Parathyroid adenoma (tissue), 2 donors: ENCODE measurements at regions not wholly inside any gene's neighbourhood (a gene's known extent, or its start where the extent isn't known, plus 50 kb on each side); places are given as distances from the start of the nearest gene placed in this dataset.
"Not testable (repeated sequence)": the region's sequence is repeated elsewhere in the genome, so short reads cannot be mapped to it uniquely, and the experiment has no call there.

ENCODE experiments used
- H2AFZ ChIP-seq: fragments of 300-600 bp; sonication (generic); one replicate; pipeline ENCODE4 v1.7.0; 2017; ENCODE audit warnings: antibody characterized with exemption, mild to moderate bottlenecking
- H3K27ac ChIP-seq: fragments of 300-600 bp; sonication (generic); one replicate; pipeline ENCODE4 v1.7.0; 2017
- H3K27me3 ChIP-seq: fragments of 300-600 bp; sonication (generic); one replicate; pipeline ENCODE4 v1.7.0; 2017; ENCODE audit warnings: low read length; ENCODE audit not compliant: control insufficient read depth, insufficient read depth
- H3K36me3 ChIP-seq: fragments of 300-600 bp; sonication (generic); one replicate; pipeline ENCODE4 v1.7.0; 2017; ENCODE audit warnings: low read length; ENCODE audit not compliant: control insufficient read depth, insufficient read depth
- H3K4me1 ChIP-seq: fragments of 300-600 bp; sonication (generic); one replicate; pipeline ENCODE4 v1.7.0; 2017; ENCODE audit warnings: control low read depth
- H3K4me2 ChIP-seq: fragments of 300-600 bp; sonication (generic); one replicate; pipeline ENCODE4 v1.7.0; 2017; ENCODE audit warnings: low read length
- H3K4me3 ChIP-seq: fragments of 300-600 bp; sonication (generic); one replicate; pipeline ENCODE4 v1.7.0; 2017; ENCODE audit warnings: low read depth, low read length
- H3K79me2 ChIP-seq: fragments of 300-600 bp; sonication (generic); one replicate; pipeline ENCODE4 v1.7.0; 2017; ENCODE audit warnings: control low read depth
- H3K9ac ChIP-seq: fragments of 300-600 bp; sonication (generic); one replicate; pipeline ENCODE4 v1.7.0; 2017; ENCODE audit warnings: mild to moderate bottlenecking
- H3K9me3 ChIP-seq: fragments of 300-600 bp; sonication (generic); one replicate; pipeline ENCODE4 v1.7.0; 2017; ENCODE audit warnings: low read length; ENCODE audit not compliant: control insufficient read depth
- CTCF ChIP-seq: fragments of 300-600 bp; sonication (generic); IDR thresholded peaks from one replicate; pipeline ENCODE4 v1.7.0; 2017; ENCODE audit warnings: antibody characterized with exemption, mild to moderate bottlenecking
- donor health status: primary hyperparathyroidism.

- TF ChIP-seq CTCF: no peak
- Histone ChIP-seq H3K4me3 (no peak overlapping the region), H3K4me2 (no peak overlapping the region), H3K27ac (no peak overlapping the region), H2AFZ (no peak overlapping the region), H3K9me3 (no peaks in the 10 kb centered on the region), H3K9ac (no peak overlapping the region), H3K27me3 (no peaks in the 10 kb centered on the region), H3K79me2 (no peaks in the 10 kb centered on the region), H3K36me3 (no peaks in the 10 kb centered on the region), H3K4me1 (no peaks in the 10 kb centered on the region)
These were observed 91.7 kb upstream of the SLCO6A1 start for GRCh38 chr5:102590467-102590866.

- Histone ChIP-seq H3K79me2 (no peaks in the 10 kb centered on the region), H3K9me3 (no peaks in the 10 kb centered on the region), H3K9ac (no peak overlapping the region), H2AFZ (no peak overlapping the region), H3K27ac (no peak overlapping the region), H3K27me3 (no peaks in the 10 kb centered on the region), H3K4me3 (no peak overlapping the region), H3K4me1 (no peaks in the 10 kb centered on the region), H3K36me3 (no peaks in the 10 kb centered on the region), H3K4me2 (no peak overlapping the region)
- no peak for TF ChIP-seq CTCF
These were observed 92.8 kb upstream of the SLCO6A1 start for GRCh38 chr5:102591650-102592049.

GRCh38 chr5:102592586-102592985 is 93.8 kb upstream of the SLCO6A1 start:
- H3K36me3 ChIP-seq, H3K27me3 ChIP-seq, H3K27ac ChIP-seq, H2AFZ ChIP-seq, H3K79me2 ChIP-seq, H3K9ac ChIP-seq, H3K4me1 ChIP-seq, H3K9me3 ChIP-seq, H3K4me3 ChIP-seq, H3K4me2 ChIP-seq: not testable (repeated sequence)

- H3K9me3 ChIP-seq: no peaks in the 10 kb centered on the region
- H3K79me2 ChIP-seq: no peaks in the 10 kb centered on the region
- no peaks in the 10 kb centered on the region for H3K36me3 ChIP-seq
- H3K4me1 ChIP-seq: no peaks in the 10 kb centered on the region
- H3K4me3 ChIP-seq: no peak overlapping the region
- H3K4me2 ChIP-seq: no peak overlapping the region
- H3K9ac ChIP-seq: no peak overlapping the region
- no peak overlapping the region for H2AFZ ChIP-seq
- no peak for TF ChIP-seq CTCF
- no peak overlapping the region for H3K27ac ChIP-seq
- no peaks in the 10 kb centered on the region for H3K27me3 ChIP-seq
These were observed 95.4 kb upstream of the SLCO6A1 start for GRCh38 chr5:102594192-102594591.

- H3K9ac ChIP-seq: no peak overlapping the region
- no peak for TF ChIP-seq CTCF
- H2AFZ ChIP-seq: no peak overlapping the region
- no peaks in the 10 kb centered on the region for H3K9me3 ChIP-seq
- no peak overlapping the region for H3K4me2 ChIP-seq
- H3K4me1 ChIP-seq: no peaks in the 10 kb centered on the region
- H3K4me3 ChIP-seq: no peak overlapping the region
- H3K36me3 ChIP-seq: no peaks in the 10 kb centered on the region
- H3K27ac ChIP-seq: no peak overlapping the region
- H3K79me2 ChIP-seq: no peaks in the 10 kb centered on the region
- H3K27me3 ChIP-seq: no peaks in the 10 kb centered on the region
These were observed 96.5 kb upstream of the SLCO6A1 start for GRCh38 chr5:102595332-102595731.
